ENCODE measurements at regions not wholly inside any gene's neighbourhood (a gene's known extent, or its start where the extent isn't known, plus 50 kb on each side); places are given as distances from the start of the nearest gene placed in this dataset.

GRCh38 chrX:115988825-115989224 lies 181.7 kb upstream of the AGTR2 start:
- Histone ChIP-seq H3K9me3 (no peaks in the 10 kb centered on the region), H3K36me3 (replicated peaks in 1 of 2; ENCODE audit: insufficient read depth in 1 of 2, low read depth in 2 of 2) (no peaks in the 10 kb centered on the region), H3K4me3 (no peak overlapping the region), H3K27me3 (no peaks in the 10 kb centered on the region), H3K4me1 (no peaks in the 10 kb centered on the region), H3K27ac (no peak overlapping the region)
- DNase-seq = no peak
- intact Hi-C loops (cut with DNase I) = no loop called here
- TF ChIP-seq, protein P1, sequence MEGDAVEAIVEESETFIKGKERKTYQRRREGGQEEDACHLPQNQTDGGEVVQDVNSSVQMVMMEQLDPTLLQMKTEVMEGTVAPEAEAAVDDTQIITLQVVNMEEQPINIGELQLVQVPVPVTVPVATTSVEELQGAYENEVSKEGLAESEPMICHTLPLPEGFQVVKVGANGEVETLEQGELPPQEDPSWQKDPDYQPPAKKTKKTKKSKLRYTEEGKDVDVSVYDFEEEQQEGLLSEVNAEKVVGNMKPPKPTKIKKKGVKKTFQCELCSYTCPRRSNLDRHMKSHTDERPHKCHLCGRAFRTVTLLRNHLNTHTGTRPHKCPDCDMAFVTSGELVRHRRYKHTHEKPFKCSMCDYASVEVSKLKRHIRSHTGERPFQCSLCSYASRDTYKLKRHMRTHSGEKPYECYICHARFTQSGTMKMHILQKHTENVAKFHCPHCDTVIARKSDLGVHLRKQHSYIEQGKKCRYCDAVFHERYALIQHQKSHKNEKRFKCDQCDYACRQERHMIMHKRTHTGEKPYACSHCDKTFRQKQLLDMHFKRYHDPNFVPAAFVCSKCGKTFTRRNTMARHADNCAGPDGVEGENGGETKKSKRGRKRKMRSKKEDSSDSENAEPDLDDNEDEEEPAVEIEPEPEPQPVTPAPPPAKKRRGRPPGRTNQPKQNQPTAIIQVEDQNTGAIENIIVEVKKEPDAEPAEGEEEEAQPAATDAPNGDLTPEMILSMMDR (IDR thresholded peaks at IDR 0.05) = peak in 2 of 7 experiments; percentile 6 to 10
- TF ChIP-seq POLR2A (IDR thresholded peaks at IDR 0.05) = no peak
- no peak for ATAC-seq
- 20 to 27% methylated on average over 3 of the region's 3 CpGs for WGBS, 2 donors

DNA sequence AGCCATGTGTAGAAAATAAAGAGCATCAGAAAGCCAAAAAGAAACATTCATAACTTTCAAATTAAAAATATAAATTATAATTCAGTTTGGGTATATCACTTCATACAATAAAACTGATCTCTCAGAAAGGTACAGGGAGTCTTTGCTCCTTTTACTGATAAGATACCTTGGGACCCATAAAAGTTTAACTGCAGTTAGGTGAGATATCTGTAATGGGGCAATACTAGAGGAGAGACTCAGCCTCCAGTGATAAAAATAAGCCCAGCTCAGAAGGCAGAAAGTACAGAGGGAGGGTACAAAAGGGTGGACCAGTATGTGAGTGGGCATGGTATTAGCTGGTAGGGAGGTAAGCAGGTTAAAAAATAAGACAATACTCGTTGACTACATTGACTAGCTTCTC lies 180.9 kb upstream of the AGTR2 start:
- Histone ChIP-seq H3K4me1 (no peaks in the 10 kb centered on the region), H3K9me3 (no peaks in the 10 kb centered on the region), H3K27me3 (no peaks in the 10 kb centered on the region), H3K27ac (no peak overlapping the region), H3K4me3 (no peak overlapping the region), H3K36me3 (replicated peaks in 1 of 2; ENCODE audit: insufficient read depth in 1 of 2, low read depth in 2 of 2) (no peaks in the 10 kb centered on the region)
- ATAC-seq (no peak), DNase-seq (no peak)
- intact Hi-C loops (cut with DNase I) = no loop called here
- no peak for TF ChIP-seq POLR2A (IDR thresholded peaks at IDR 0.05)
- TF ChIP-seq, protein P1 (IDR thresholded peaks at IDR 0.05) = no peak
- WGBS, 2 donors = 25 to 42% methylated on average over 1 of the region's 1 CpG

- Histone ChIP-seq H3K4me3 (no peak overlapping the region), H3K36me3 (replicated peaks in 1 of 2; ENCODE audit: insufficient read depth in 1 of 2, low read depth in 2 of 2) (no peaks in the 10 kb centered on the region), H3K27me3 (no peaks in the 10 kb centered on the region), H3K4me1 (peaks cover 6% of the 10 kb centered on the region), H3K9me3 (no peaks in the 10 kb centered on the region), H3K27ac (peak overlapping the region in 2 of 4 donors; percentile 12 to 36)
- intact Hi-C loops (cut with DNase I) = no loop called here
- ATAC-seq (no peak), DNase-seq (no peak)
- TF ChIP-seq, protein P1 (IDR thresholded peaks at IDR 0.05) = no peak
- TF ChIP-seq POLR2A (IDR thresholded peaks at IDR 0.05) = no peak
- 25 to 58% methylated on average over 1 of the region's 1 CpG for WGBS, 2 donors
Observed at GRCh38 chrX:116009346-116009745, 161.2 kb upstream of the AGTR2 start.

DNA sequence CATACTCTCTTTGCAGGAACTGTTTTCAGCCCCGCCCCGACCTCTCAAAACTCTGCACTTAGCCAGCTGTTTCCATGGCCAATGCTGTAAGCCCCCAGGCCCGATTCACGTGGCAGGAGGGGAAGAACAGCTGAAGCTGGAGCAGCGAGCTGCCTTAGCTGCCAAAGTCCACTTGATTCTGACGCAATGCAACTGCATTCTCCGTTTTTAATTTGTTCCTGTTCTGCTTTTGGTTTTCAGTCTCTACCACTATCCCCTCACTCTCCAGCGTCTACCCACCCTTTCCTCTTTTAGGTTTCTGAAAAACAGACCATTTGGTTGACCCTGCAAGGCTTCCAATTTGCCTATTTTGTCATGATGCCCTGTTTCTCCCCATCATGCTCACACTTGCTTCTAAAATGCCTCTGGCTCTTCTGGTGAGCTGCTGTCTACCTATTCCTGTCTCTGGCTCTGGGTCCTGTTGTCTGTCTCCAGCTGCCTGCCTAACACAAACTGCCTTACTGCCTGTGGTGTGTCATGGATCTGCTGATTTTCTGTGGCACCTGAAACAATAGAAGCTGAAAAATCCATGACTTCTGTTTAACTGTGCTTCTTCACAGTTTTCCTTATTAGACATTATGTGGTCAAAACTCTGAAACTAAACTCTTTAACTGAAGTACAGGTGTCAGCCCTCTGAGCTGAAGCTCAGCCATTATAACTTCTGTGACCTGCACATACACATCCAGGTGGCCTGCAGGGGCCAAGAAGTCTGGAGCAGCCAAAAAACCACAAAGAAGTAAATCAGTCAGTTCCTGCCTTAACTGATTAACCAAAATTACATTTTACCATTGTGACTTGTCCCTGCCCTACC lies 160.5 kb upstream of the AGTR2 start:
- TF ChIP-seq, protein P1 (IDR thresholded peaks at IDR 0.05) = no peak
- no peak for TF ChIP-seq POLR2A (IDR thresholded peaks at IDR 0.05)
- peak; percentile 24 for ATAC-seq
- 1% methylated on average over 8 of the region's 8 CpGs for WGBS, 2 donors
- Histone ChIP-seq H3K27me3 (no peaks in the 10 kb centered on the region), H3K4me1 (peaks cover 6% of the 10 kb centered on the region), H3K4me3 (no peak overlapping the region), H3K9me3 (no peaks in the 10 kb centered on the region), H3K27ac (peak overlapping the region in 2 of 4 donors; percentile 12 to 36), H3K36me3 (replicated peaks in 1 of 2; ENCODE audit: insufficient read depth in 1 of 2, low read depth in 2 of 2) (no peaks in the 10 kb centered on the region)
- peak; percentile 13 to 16 (median 14) for DNase-seq
- intact Hi-C loops (cut with DNase I) = no loop called here

GRCh38 chrX:116010939-116011338 lies 159.6 kb upstream of the AGTR2 start:
- Histone ChIP-seq H3K27ac (no peak overlapping the region), H3K4me3 (no peak overlapping the region), H3K27me3 (no peaks in the 10 kb centered on the region), H3K9me3 (no peaks in the 10 kb centered on the region), H3K4me1 (peaks cover 6% of the 10 kb centered on the region), H3K36me3 (replicated peaks in 1 of 2; ENCODE audit: insufficient read depth in 1 of 2, low read depth in 2 of 2) (no peaks in the 10 kb centered on the region)
- ATAC-seq (no peak), DNase-seq (no peak)
- intact Hi-C loops (cut with DNase I) = no loop called here
- WGBS, 2 donors = 81 to 91% methylated on average over 4 to 5 of the region's 5 CpGs
- TF ChIP-seq, protein P1 (IDR thresholded peaks at IDR 0.05) = no peak
- TF ChIP-seq POLR2A (IDR thresholded peaks at IDR 0.05) = no peak
